ENCODE measurements at regions not wholly inside any gene's neighbourhood (a gene's known extent, or its start where the extent isn't known, plus 50 kb on each side); places are given as distances from the start of the nearest gene placed in this dataset.
A peak's percentile ranks its signal among the peaks of the same experiment; 100 is the strongest.

DNA sequence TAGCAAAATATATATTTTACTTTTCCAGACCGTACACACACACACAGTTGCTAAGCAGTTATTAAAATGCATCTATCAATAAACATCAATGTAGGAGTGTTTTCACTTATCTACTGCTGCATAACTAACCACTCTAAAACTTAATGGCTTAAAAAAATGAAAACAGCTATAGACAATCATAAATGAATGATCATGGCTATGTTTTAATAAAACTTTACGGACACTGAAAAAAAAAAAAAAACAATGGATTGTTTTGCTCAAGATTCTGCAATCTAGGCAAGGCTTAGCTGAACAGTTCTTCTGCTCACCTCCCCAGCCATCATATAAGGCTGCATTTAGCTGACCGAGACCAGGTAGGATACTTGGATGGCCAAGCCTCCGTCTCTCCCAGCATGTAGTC, 125.4 kb upstream of the CCDC28A start:
- peaks cover 18% of the 10 kb centered on the region for H3K4me1 ChIP-seq (ENCODE audit: insufficient read depth, low read length, poor library complexity, severe bottlenecking)
- CTCF ChIA-PET, result no interaction called here
- no peak for DNase-seq (ENCODE audit: low spot score)
- no TSS peak for BruUV-seq (replicated peaks)
- H3K27ac ChIP-seq (ENCODE audit: low read depth, low read length, poor library complexity, severe bottlenecking), result no peak overlapping the region
- no peaks in the 10 kb centered on the region for H3K36me3 ChIP-seq (ENCODE audit: insufficient read depth, low read length, poor library complexity, severe bottlenecking)
- POLR2A ChIA-PET (ENCODE audit: low non-redundant PET), result no interaction called here
- no peak overlapping the region for H3K4me3 ChIP-seq (ENCODE audit: low read depth, low read length, poor library complexity, severe bottlenecking)
- no peak for TF ChIP-seq EZH2 (IDR thresholded peaks at IDR 0.05; ENCODE audit: borderline replicate concordance, low read depth, low read length, poor library complexity, severe bottlenecking)
- TF ChIP-seq CTCF (conservative IDR thresholded peaks at IDR 0.05; ENCODE audit: low read depth, low read length), result no peak
- intact Hi-C loops (cut with micrococcal nuclease; ENCODE audit: unreplicated experiment), result no loop called here
- H3K27me3 ChIP-seq (replicated peaks; ENCODE audit: insufficient read depth, low read depth, low read length, poor library complexity), result no peaks in the 10 kb centered on the region
- H3K9me3 ChIP-seq (ENCODE audit: low read depth, low read length, poor library complexity, severe bottlenecking), result no peaks in the 10 kb centered on the region

DNA sequence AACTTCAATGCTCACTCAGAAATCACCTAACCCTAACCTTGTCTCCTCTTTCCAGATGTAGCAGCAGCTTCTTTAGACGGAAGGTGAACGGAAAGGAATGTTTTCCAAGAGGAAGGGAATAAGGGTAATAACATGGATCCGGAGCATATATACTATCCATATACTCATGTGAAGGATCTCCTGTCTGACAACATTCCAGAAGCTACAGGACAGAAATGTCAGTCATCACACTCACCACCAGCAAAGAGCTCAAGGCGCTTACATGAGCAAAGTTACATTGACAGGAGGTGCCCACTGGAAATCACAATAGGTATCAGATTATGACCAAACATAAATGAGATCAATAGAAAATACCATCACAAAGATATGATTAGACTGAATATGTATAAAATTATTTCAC, 122.1 kb upstream of the CCDC28A start:
- H3K4me3 ChIP-seq (ENCODE audit: low read depth, low read length, poor library complexity, severe bottlenecking), result no peak overlapping the region
- DNase-seq (ENCODE audit: low spot score), result no peak
- H3K4me1 ChIP-seq (ENCODE audit: insufficient read depth, low read length, poor library complexity, severe bottlenecking), result peaks cover 46% of the 10 kb centered on the region
- TF ChIP-seq CTCF (conservative IDR thresholded peaks at IDR 0.05; ENCODE audit: low read depth, low read length) (no peak), EZH2 (IDR thresholded peaks at IDR 0.05; ENCODE audit: borderline replicate concordance, low read depth, low read length, poor library complexity, severe bottlenecking) (no peak)
- no peaks in the 10 kb centered on the region for H3K9me3 ChIP-seq (ENCODE audit: low read depth, low read length, poor library complexity, severe bottlenecking)
- H3K27me3 ChIP-seq (replicated peaks; ENCODE audit: insufficient read depth, low read depth, low read length, poor library complexity), result no peaks in the 10 kb centered on the region
- no peak overlapping the region for H3K27ac ChIP-seq (ENCODE audit: low read depth, low read length, poor library complexity, severe bottlenecking)
- ChIA-PET POLR2A (ENCODE audit: low non-redundant PET) (no interaction called here), CTCF (no interaction called here)
- BruUV-seq (replicated peaks), result no TSS peak
- no peaks in the 10 kb centered on the region for H3K36me3 ChIP-seq (ENCODE audit: insufficient read depth, low read length, poor library complexity, severe bottlenecking)
- intact Hi-C loops (cut with micrococcal nuclease; ENCODE audit: unreplicated experiment), result no loop called here

GRCh38 chr6:138652824-138653223, 120.7 kb upstream of the CCDC28A start:
- Histone ChIP-seq H3K36me3 (ENCODE audit: insufficient read depth, low read length, poor library complexity, severe bottlenecking) (no peaks in the 10 kb centered on the region), H3K4me1 (ENCODE audit: insufficient read depth, low read length, poor library complexity, severe bottlenecking) (peaks cover 47% of the 10 kb centered on the region), H3K27ac (ENCODE audit: low read depth, low read length, poor library complexity, severe bottlenecking) (no peak overlapping the region), H3K4me3 (ENCODE audit: low read depth, low read length, poor library complexity, severe bottlenecking) (no peak overlapping the region), H3K27me3 (replicated peaks; ENCODE audit: insufficient read depth, low read depth, low read length, poor library complexity) (no peaks in the 10 kb centered on the region), H3K9me3 (ENCODE audit: low read depth, low read length, poor library complexity, severe bottlenecking) (no peaks in the 10 kb centered on the region)
- TF ChIP-seq EZH2 (IDR thresholded peaks at IDR 0.05; ENCODE audit: borderline replicate concordance, low read depth, low read length, poor library complexity, severe bottlenecking) (no peak), CTCF (conservative IDR thresholded peaks at IDR 0.05; ENCODE audit: low read depth, low read length) (no peak)
- ChIA-PET CTCF (no interaction called here), POLR2A (ENCODE audit: low non-redundant PET) (no interaction called here)
- intact Hi-C loops (cut with micrococcal nuclease; ENCODE audit: unreplicated experiment), result no loop called here
- BruUV-seq (replicated peaks), result no TSS peak
- peak; percentile 22 for DNase-seq (ENCODE audit: low spot score)

Measured in A673 (cell line).